GM23338 (cell line): ENCODE measurements at regions not wholly inside any gene's neighbourhood (a gene's known extent, or its start where the extent isn't known, plus 50 kb on each side); places are given as distances from the start of the nearest gene placed in this dataset.

Source experiments
- ATAC-seq: fragments of 200-7000 bp; cut with Tn5 transposase; 3 replicates; pipeline ENCODE4 v1.9.1; 2020
- DNase-seq: peaks from one replicate; pipeline ENCODE4 v3.0.0-alpha.2; 2015; ENCODE audit warnings: low spot score
- H2AFZ ChIP-seq: fragments of 200-600 bp; sonication (generic); 2 replicates; pipeline ENCODE4 v1.8.0; 2016; ENCODE audit warnings: antibody characterized with exemption, mild to moderate bottlenecking, moderate library complexity
- H3F3A ChIP-seq: fragments of 200-600 bp; sonication (generic); replicated peaks from 2 replicates; pipeline ENCODE4 v1.8.0; 2017; ENCODE audit warnings: antibody characterized with exemption, mixed run types, low read depth
- H3K27ac ChIP-seq: fragments of 200-600 bp; sonication (generic); 2 replicates; pipeline ENCODE4 v1.6.1; 2016; ENCODE audit warnings: low read depth
- H3K27me3 ChIP-seq: fragments of 200-600 bp; sonication (generic); 2 replicates; pipeline ENCODE4 v1.8.0; 2016; ENCODE audit warnings: mild to moderate bottlenecking, mixed run types, moderate library complexity; ENCODE audit not compliant: insufficient read depth
- H3K36me3 ChIP-seq: fragments of 200-600 bp; sonication (generic); 2 replicates; pipeline ENCODE4 v1.8.0; 2016; ENCODE audit warnings: mild to moderate bottlenecking; ENCODE audit not compliant: insufficient read depth
- H3K4me1 ChIP-seq: fragments of 200-600 bp; sonication (generic); 2 replicates; pipeline ENCODE4 v1.8.0; 2016; ENCODE audit warnings: mild to moderate bottlenecking, moderate library complexity; ENCODE audit not compliant: insufficient read depth
- H3K4me2 ChIP-seq: fragments of 200-600 bp; sonication (generic); 2 replicates; pipeline ENCODE4 v1.7.1; 2017; ENCODE audit warnings: mixed run types
- H3K4me3 ChIP-seq: fragments of 200-600 bp; sonication (generic); 2 replicates; pipeline ENCODE4 v1.6.1; 2016; ENCODE audit warnings: mixed run types
- H3K79me2 ChIP-seq: fragments of 200-600 bp; sonication (generic); replicated peaks from 2 replicates; pipeline ENCODE4 v1.8.0; 2017; ENCODE audit warnings: mild to moderate bottlenecking; ENCODE audit not compliant: insufficient read depth
- H3K9me2 ChIP-seq: fragments of 200-600 bp; sonication (generic); 2 replicates; pipeline ENCODE4 v1.8.0; 2017; ENCODE audit not compliant: insufficient read depth
- H4K20me1 ChIP-seq: fragments of 200-600 bp; sonication (generic); replicated peaks from 2 replicates; pipeline ENCODE4 v1.8.0; 2017; ENCODE audit warnings: mild to moderate bottlenecking; ENCODE audit not compliant: insufficient read depth
- H3K27ac Mint-ChIP-seq: 2 replicates; pipeline ENCODE4 v1.8.0; 2020; ENCODE audit warnings: inconsistent platforms, mild to moderate bottlenecking, moderate library complexity, mixed read lengths
- H3K27me3 Mint-ChIP-seq: 3 replicates; pipeline ENCODE4 v1.8.0; 2022; ENCODE audit warnings: low read depth, mild to moderate bottlenecking, moderate library complexity, mixed read lengths, inconsistent platforms; ENCODE audit not compliant: insufficient read depth, poor library complexity
- H3K36me3 Mint-ChIP-seq: 3 replicates; pipeline ENCODE4 v1.8.0; 2021; ENCODE audit warnings: low read depth, mild to moderate bottlenecking, inconsistent platforms, moderate library complexity, mixed read lengths
- H3K4me1 Mint-ChIP-seq: 3 replicates; pipeline ENCODE4 v1.8.0; 2020; ENCODE audit warnings: mild to moderate bottlenecking, inconsistent platforms, mixed read lengths
- H3K4me3 Mint-ChIP-seq: 3 replicates; pipeline ENCODE4 v1.8.0; 2021; ENCODE audit warnings: moderate library complexity, mild to moderate bottlenecking, inconsistent platforms, mixed read lengths
- H3K9me3 Mint-ChIP-seq: 3 replicates; pipeline ENCODE4 v1.8.0; 2020; ENCODE audit warnings: moderate library complexity, mild to moderate bottlenecking, inconsistent platforms, mixed read lengths
- CTCF ChIP-seq, 2 experiments: fragments of 200-600 bp in 1 of 2; sonication (generic) in 1 of 2; conservative IDR thresholded peaks; 2 replicates each; pipeline versions ENCODE4 v1.5.1 to v1.6.1; 2016 to 2017; ENCODE audit warnings: antibody characterized with exemption in 2 of 2, low read depth in 2 of 2, mild to moderate bottlenecking in 2 of 2, moderate library complexity in 1 of 2
- ETS1 ChIP-seq: IDR thresholded peaks from 2 replicates; pipeline ENCODE4 v1.6.1; 2016; ENCODE audit warnings: antibody characterized with exemption
- EZH2phosphoT487 ChIP-seq: fragments of 200-600 bp; sonication (generic); IDR thresholded peaks from one replicate; pipeline ENCODE4 v1.8.1; 2018; ENCODE audit warnings: antibody characterized with exemption; ENCODE audit not compliant: unreplicated experiment
- JUNB ChIP-seq: IDR thresholded peaks from one replicate; pipeline ENCODE4 v1.6.1; 2016; ENCODE audit warnings: antibody characterized with exemption; ENCODE audit not compliant: unreplicated experiment
- NANOG ChIP-seq: IDR thresholded peaks from 2 replicates; pipeline ENCODE4 v1.6.1; 2016; ENCODE audit warnings: antibody characterized with exemption, borderline replicate concordance
- REST ChIP-seq: IDR thresholded peaks from one replicate; pipeline ENCODE4 v1.6.1; 2018; ENCODE audit warnings: antibody characterized with exemption; ENCODE audit not compliant: unreplicated experiment
- STAT1 ChIP-seq: IDR thresholded peaks from one replicate; pipeline ENCODE4 v1.6.1; 2016; ENCODE audit warnings: antibody characterized with exemption; ENCODE audit not compliant: unreplicated experiment
- ZNF462 ChIP-seq: fragments of 250-450 bp; sonication (Bioruptor Pico); IDR thresholded peaks from 2 replicates; pipeline ENCODE4 v1.5.0; 2020; ENCODE audit warnings: mild to moderate bottlenecking, moderate library complexity

GRCh38 chr14:95786566-95786965, 72.6 kb upstream of the TCL1A start:
- Mint-ChIP-seq H3K4me3 (no peak overlapping the region), H3K9me3 (no peaks in the 10 kb centered on the region), H3K27me3 (peaks cover 11% of the 10 kb centered on the region), H3K27ac (no peak overlapping the region), H3K4me1 (peaks cover 9% of the 10 kb centered on the region), H3K36me3 (no peaks in the 10 kb centered on the region)
- Histone ChIP-seq H2AFZ (no peak overlapping the region), H3K27me3 (no peaks in the 10 kb centered on the region), H3K4me2 (no peak overlapping the region), H3F3A (no peaks in the 10 kb centered on the region), H3K27ac (no peak overlapping the region), H3K4me1 (no peaks in the 10 kb centered on the region), H4K20me1 (no peaks in the 10 kb centered on the region), H3K9me2 (0 out of 2 replicates have a peak, but pooled peaks cover 6% of the 10 kb centered on the region), H3K4me3 (no peak overlapping the region), H3K36me3 (no peaks in the 10 kb centered on the region), H3K79me2 (no peaks in the 10 kb centered on the region)
- TF ChIP-seq REST (no peak), ETS1 (no peak), NANOG (no peak), CTCF (conservative IDR thresholded peaks at IDR 0.05; ENCODE audit: low read depth in 2 of 2) (no peak), JUNB (no peak)
- ATAC-seq (no peak), DNase-seq (no peak)

GRCh38 chr14:95784137-95784536, 70.2 kb upstream of the TCL1A start:
- H3F3A ChIP-seq = no peaks in the 10 kb centered on the region
- DNase-seq = peak; percentile 76
- H3K27ac ChIP-seq = no peak overlapping the region
- H3K4me2 ChIP-seq = no peak overlapping the region
- H3K27me3 ChIP-seq = no peaks in the 10 kb centered on the region
- Mint-ChIP-seq H3K9me3 (no peaks in the 10 kb centered on the region), H3K4me3 (no peak overlapping the region), H3K27me3 (peaks cover 4% of the 10 kb centered on the region), H3K36me3 (no peaks in the 10 kb centered on the region), H3K27ac (no peak overlapping the region), H3K4me1 (no peaks in the 10 kb centered on the region; the same call in 2 of the 3 replicates)
- H3K36me3 ChIP-seq = no peaks in the 10 kb centered on the region
- no peaks in the 10 kb centered on the region for H3K4me1 ChIP-seq
- H3K4me3 ChIP-seq = no peak overlapping the region
- H4K20me1 ChIP-seq = no peaks in the 10 kb centered on the region
- H3K79me2 ChIP-seq = no peaks in the 10 kb centered on the region
- 0 out of 2 replicates have a peak, but pooled peaks cover 6% of the 10 kb centered on the region for H3K9me2 ChIP-seq
- peak; percentile 34; the same call in 2 of the 3 replicates for ATAC-seq
- no peak overlapping the region for H2AFZ ChIP-seq
- TF ChIP-seq EZH2phosphoT487 = no peak
- TF ChIP-seq STAT1 = no peak
- TF ChIP-seq ZNF462 (CRISPR knock-in tag) = no peak
